SH-SY5Y (cell line): ENCODE measurements at regions not wholly inside any gene's neighbourhood (a gene's known extent, or its start where the extent isn't known, plus 50 kb on each side); places are given as distances from the start of the nearest gene placed in this dataset.

Source experiments
- GATA2 ChIP-seq: IDR thresholded peaks from 2 replicates; pipeline ENCODE4 v1.6.1; 2011; ENCODE audit warnings: mild to moderate bottlenecking, low read depth, low read length
- GATA3 ChIP-seq: IDR thresholded peaks from 2 replicates; pipeline ENCODE4 v1.6.1; 2011; ENCODE audit warnings: low read depth, mild to moderate bottlenecking, low read length, moderate library complexity

DNA sequence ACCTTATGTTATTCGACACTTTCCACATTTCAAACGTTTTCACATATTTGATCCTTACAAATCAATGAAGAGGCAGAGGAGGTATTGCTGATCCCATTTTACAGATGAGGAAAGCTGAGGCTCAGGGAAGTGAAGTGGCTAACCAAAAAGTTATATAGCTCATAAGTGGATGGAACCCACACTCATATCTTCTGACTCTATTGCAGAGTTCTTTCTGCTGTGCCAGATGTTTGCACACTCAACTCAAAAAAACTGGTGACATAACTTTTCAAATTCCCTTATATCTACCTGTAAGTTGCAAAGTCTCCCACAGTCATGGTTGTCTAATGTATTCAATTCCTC, 84.0 kb upstream of the SETMAR start:
- TF ChIP-seq GATA2 = no peak
- no peak for TF ChIP-seq GATA3
